Smooth muscle cell (in vitro differentiated cells): ENCODE measurements at regions not wholly inside any gene's neighbourhood (a gene's known extent, or its start where the extent isn't known, plus 50 kb on each side); places are given as distances from the start of the nearest gene placed in this dataset.

ENCODE experiments used
- DNase-seq: peaks from one replicate; lab custom pipeline; 2025; ENCODE audit not compliant: unreplicated experiment; lab: John Stamatoyannopoulos, UW
- H2AFZ ChIP-seq: fragments of 200-600 bp; sonication (generic); 2 replicates; pipeline ENCODE4 v1.6.0; 2016; ENCODE audit warnings: antibody characterized with exemption, low read depth, mild to moderate bottlenecking
- H3F3A ChIP-seq: fragments of 200-600 bp; sonication (generic); 2 replicates; pipeline ENCODE4 v1.6.0; 2017; ENCODE audit warnings: antibody characterized with exemption, low read depth
- H3K27ac ChIP-seq: fragments of 200-600 bp; sonication (generic); 2 replicates; pipeline ENCODE4 v1.5.1; 2016; ENCODE audit warnings: low read depth, mild to moderate bottlenecking
- H3K27me3 ChIP-seq: fragments of 200-600 bp; sonication (generic); 2 replicates; pipeline ENCODE4 v1.6.1; 2016; ENCODE audit warnings: low read depth, mild to moderate bottlenecking
- H3K36me3 ChIP-seq: fragments of 200-600 bp; sonication (generic); 2 replicates; pipeline ENCODE4 v1.5.1; 2016; ENCODE audit warnings: low read depth
- H3K4me1 ChIP-seq: fragments of 200-600 bp; sonication (generic); 2 replicates; pipeline ENCODE4 v1.5.1; 2016; ENCODE audit warnings: low read depth
- H3K4me2 ChIP-seq: fragments of 200-600 bp; sonication (generic); 2 replicates; pipeline ENCODE4 v1.6.0; 2016; ENCODE audit warnings: mild to moderate bottlenecking
- H3K4me3 ChIP-seq: fragments of 200-600 bp; sonication (generic); 2 replicates; pipeline ENCODE4 v1.5.1; 2016; ENCODE audit warnings: mild to moderate bottlenecking
- H3K79me2 ChIP-seq: fragments of 200-600 bp; sonication (generic); 2 replicates; pipeline ENCODE4 v1.6.0; 2016; ENCODE audit warnings: low read depth, mild to moderate bottlenecking
- H3K9ac ChIP-seq: fragments of 200-600 bp; sonication (generic); 2 replicates; pipeline ENCODE4 v1.6.0; 2016; ENCODE audit warnings: low read depth
- H3K9me3 ChIP-seq: fragments of 200-600 bp; sonication (generic); replicated peaks from 2 replicates; pipeline ENCODE4 v1.5.1; 2016; ENCODE audit warnings: low read depth
- H4K20me1 ChIP-seq: fragments of 200-600 bp; sonication (generic); 2 replicates; pipeline ENCODE4 v1.6.0; 2016; ENCODE audit warnings: low read depth
- WGBS: methylation state at CpG from one replicate; pipeline ENCODE4 v1.1.7; 2016; ENCODE audit warnings: low lambda C conversion rate; 5-methylcytosine and 5-hydroxymethylcytosine counted together
- TF ChIP-seq, protein P1 (sequence below): fragments of 200-600 bp; sonication (generic); IDR thresholded peaks from 2 replicates; pipeline ENCODE4 v1.5.1; 2017; ENCODE audit warnings: borderline replicate concordance, mild to moderate bottlenecking, antibody characterized with exemption; ENCODE audit not compliant: insufficient read depth, poor library complexity, severe bottlenecking

DNA sequence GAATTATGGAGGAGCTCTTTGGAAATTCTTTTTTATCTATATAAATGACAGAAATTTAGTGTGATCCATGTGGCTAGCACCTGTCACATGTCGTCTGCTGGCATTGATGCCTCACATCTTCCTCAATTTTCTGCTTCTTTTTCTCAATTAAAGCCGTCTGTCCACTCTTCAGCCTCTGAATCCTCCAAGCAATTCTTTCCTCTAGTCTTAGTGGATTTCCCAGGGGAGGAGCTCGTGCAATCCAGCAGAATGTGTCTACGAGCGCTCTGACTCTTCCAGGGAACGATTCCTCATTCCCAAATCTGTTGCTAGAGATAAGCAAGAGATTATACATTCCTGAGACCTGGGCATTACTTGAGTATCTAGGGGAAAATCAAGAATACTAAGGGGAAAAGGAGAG lies 176.6 kb downstream of the EMP1 start:
- H3K36me3 ChIP-seq = no peaks in the 10 kb centered on the region
- no peaks in the 10 kb centered on the region for H3K79me2 ChIP-seq
- no peaks in the 10 kb centered on the region for H4K20me1 ChIP-seq
- H3K27ac ChIP-seq = no peak overlapping the region
- TF ChIP-seq, protein P1, sequence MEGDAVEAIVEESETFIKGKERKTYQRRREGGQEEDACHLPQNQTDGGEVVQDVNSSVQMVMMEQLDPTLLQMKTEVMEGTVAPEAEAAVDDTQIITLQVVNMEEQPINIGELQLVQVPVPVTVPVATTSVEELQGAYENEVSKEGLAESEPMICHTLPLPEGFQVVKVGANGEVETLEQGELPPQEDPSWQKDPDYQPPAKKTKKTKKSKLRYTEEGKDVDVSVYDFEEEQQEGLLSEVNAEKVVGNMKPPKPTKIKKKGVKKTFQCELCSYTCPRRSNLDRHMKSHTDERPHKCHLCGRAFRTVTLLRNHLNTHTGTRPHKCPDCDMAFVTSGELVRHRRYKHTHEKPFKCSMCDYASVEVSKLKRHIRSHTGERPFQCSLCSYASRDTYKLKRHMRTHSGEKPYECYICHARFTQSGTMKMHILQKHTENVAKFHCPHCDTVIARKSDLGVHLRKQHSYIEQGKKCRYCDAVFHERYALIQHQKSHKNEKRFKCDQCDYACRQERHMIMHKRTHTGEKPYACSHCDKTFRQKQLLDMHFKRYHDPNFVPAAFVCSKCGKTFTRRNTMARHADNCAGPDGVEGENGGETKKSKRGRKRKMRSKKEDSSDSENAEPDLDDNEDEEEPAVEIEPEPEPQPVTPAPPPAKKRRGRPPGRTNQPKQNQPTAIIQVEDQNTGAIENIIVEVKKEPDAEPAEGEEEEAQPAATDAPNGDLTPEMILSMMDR = no peak
- no peaks in the 10 kb centered on the region for H3F3A ChIP-seq
- no peak for DNase-seq
- no peak overlapping the region for H3K9ac ChIP-seq
- no peak overlapping the region for H3K4me3 ChIP-seq
- peaks cover 17% of the 10 kb centered on the region for H3K4me1 ChIP-seq
- H2AFZ ChIP-seq = no peak overlapping the region
- H3K9me3 ChIP-seq = no peaks in the 10 kb centered on the region
- no peaks in the 10 kb centered on the region for H3K27me3 ChIP-seq
- no peak overlapping the region for H3K4me2 ChIP-seq
- WGBS = 82% methylated on average over 6 of the region's 6 CpGs

- WGBS = 86% methylated on average over 6 of the region's 6 CpGs
- H3K36me3 ChIP-seq = no peaks in the 10 kb centered on the region
- H4K20me1 ChIP-seq = no peaks in the 10 kb centered on the region
- H2AFZ ChIP-seq = no peak overlapping the region
- no peaks in the 10 kb centered on the region for H3F3A ChIP-seq
- no peak overlapping the region for H3K27ac ChIP-seq
- no peak for DNase-seq
- H3K27me3 ChIP-seq = no peaks in the 10 kb centered on the region
- peaks cover 17% of the 10 kb centered on the region for H3K4me1 ChIP-seq
- TF ChIP-seq, protein P1 = no peak
- H3K79me2 ChIP-seq = no peaks in the 10 kb centered on the region
- no peak overlapping the region for H3K4me3 ChIP-seq
- H3K4me2 ChIP-seq = no peak overlapping the region
- no peak overlapping the region for H3K9ac ChIP-seq
- H3K9me3 ChIP-seq = no peaks in the 10 kb centered on the region
These were observed 175.9 kb downstream of the EMP1 start for GRCh38 chr12:13372386-13372785.

DNA sequence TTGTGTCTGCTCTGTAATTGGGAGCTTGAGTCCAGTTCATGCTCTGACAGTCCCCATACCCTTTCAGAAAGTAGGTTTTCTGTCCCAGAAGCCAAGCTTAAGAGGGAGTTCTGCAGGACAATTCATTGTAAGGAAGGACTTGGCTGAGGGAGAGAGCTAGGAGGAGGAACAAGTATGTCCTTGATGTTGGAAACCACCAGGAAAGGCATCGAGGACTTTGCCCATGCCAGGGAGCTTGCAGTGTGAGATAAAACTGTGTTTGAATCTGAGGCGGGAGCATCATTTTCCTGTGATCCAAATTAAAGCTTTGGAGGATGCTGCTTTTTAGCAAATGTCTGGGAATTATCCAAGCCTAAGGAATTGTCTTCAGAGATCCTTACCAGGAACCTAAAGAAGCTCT lies 175.3 kb downstream of the EMP1 start:
- Histone ChIP-seq H3K4me1 (peaks cover 17% of the 10 kb centered on the region), H3K9me3 (no peaks in the 10 kb centered on the region), H2AFZ (no peak overlapping the region), H3K9ac (no peak overlapping the region), H3K4me3 (no peak overlapping the region), H3K4me2 (no peak overlapping the region), H3K36me3 (no peaks in the 10 kb centered on the region), H3K79me2 (no peaks in the 10 kb centered on the region), H3K27ac (no peak overlapping the region), H3K27me3 (no peaks in the 10 kb centered on the region), H4K20me1 (no peaks in the 10 kb centered on the region), H3F3A (no peaks in the 10 kb centered on the region)
- TF ChIP-seq, protein P1 = no peak
- no peak for DNase-seq
- WGBS = 100% methylated on average over 2 of the region's 2 CpGs

DNA sequence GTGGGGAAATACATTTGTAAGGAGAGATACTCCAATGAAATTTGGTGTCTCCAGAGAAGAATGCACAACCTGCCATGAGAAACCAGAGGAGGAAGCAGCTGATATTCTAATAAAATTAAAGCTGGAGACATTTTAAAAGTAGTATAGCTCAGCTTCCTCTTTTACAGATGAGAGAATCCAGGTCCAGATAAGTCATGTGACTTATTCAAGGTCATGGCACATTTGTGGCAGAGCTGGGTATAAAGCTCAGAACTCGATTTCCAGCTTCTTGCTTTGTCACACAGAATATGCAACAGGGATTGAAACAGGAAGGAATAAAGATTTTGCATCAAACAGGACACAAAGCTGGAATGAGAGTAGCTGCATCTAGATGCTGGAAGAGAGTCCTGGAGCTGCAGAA lies 174.8 kb downstream of the EMP1 start:
- Histone ChIP-seq H2AFZ (no peak overlapping the region), H3K4me3 (no peak overlapping the region), H3K9me3 (no peaks in the 10 kb centered on the region), H3K4me2 (no peak overlapping the region), H3K4me1 (peaks cover 17% of the 10 kb centered on the region), H3K27ac (no peak overlapping the region), H3K36me3 (no peaks in the 10 kb centered on the region), H4K20me1 (no peaks in the 10 kb centered on the region), H3K9ac (no peak overlapping the region), H3K79me2 (no peaks in the 10 kb centered on the region), H3F3A (no peaks in the 10 kb centered on the region), H3K27me3 (no peaks in the 10 kb centered on the region)
- WGBS = 87% methylated on average over 1 of the region's 1 CpG
- TF ChIP-seq, protein P1 = no peak
- no peak for DNase-seq
